C4-2B (cell line): ENCODE measurements at regions not wholly inside any gene's neighbourhood (a gene's known extent, or its start where the extent isn't known, plus 50 kb on each side); places are given as distances from the start of the nearest gene placed in this dataset.
A peak's percentile ranks its signal among the peaks of the same experiment; 100 is the strongest.

ENCODE experiments used
- H3K27ac ChIP-seq: fragments of 450-650 bp; 2 replicates; pipeline ENCODE4 v1.5.1; 2017
- CTCF ChIP-seq: fragments of 450-650 bp; conservative IDR thresholded peaks from 2 replicates; pipeline ENCODE4 v1.5.1; 2017; ENCODE audit warnings: mild to moderate bottlenecking
- ZFX ChIP-seq: fragments of 450-650 bp; IDR thresholded peaks from 2 replicates; pipeline ENCODE4 v1.6.1; 2017

DNA sequence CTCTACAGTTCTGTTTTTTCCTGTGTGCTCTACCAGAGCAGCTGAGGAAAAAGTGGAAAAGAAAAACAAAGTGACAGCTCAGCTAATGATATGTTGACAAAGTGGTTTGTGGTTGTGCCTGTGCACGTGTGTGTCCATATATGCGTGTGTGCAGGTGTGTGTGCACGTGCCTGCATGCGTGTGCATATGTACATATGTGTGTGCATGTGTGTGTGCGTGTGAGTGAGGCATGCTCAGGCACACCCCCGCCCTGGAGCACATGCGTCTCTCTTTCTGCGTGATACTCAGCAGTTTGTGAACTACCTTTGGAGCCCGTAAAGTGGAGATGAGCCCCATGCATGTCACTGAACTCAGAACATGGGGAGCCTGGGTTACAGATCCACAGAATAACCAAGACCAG, 84.5 kb upstream of the GPR26 start:
- H3K27ac ChIP-seq = no peak overlapping the region
- no peak for TF ChIP-seq CTCF

- no peak overlapping the region for H3K27ac ChIP-seq
- TF ChIP-seq ZFX (no peak), CTCF (peak; percentile 94)
These were observed 83.8 kb upstream of the GPR26 start for GRCh38 chr10:123582084-123582989.

GRCh38 chr10:123583639-123584418, 82.3 kb upstream of the GPR26 start:
- TF ChIP-seq ZFX (no peak), CTCF (peak; percentile 96)
- no peak overlapping the region for H3K27ac ChIP-seq

GRCh38 chr10:123584419-123584775, 81.8 kb upstream of the GPR26 start:
- TF ChIP-seq ZFX = no peak
- no peak for TF ChIP-seq CTCF
- no peak overlapping the region for H3K27ac ChIP-seq

DNA sequence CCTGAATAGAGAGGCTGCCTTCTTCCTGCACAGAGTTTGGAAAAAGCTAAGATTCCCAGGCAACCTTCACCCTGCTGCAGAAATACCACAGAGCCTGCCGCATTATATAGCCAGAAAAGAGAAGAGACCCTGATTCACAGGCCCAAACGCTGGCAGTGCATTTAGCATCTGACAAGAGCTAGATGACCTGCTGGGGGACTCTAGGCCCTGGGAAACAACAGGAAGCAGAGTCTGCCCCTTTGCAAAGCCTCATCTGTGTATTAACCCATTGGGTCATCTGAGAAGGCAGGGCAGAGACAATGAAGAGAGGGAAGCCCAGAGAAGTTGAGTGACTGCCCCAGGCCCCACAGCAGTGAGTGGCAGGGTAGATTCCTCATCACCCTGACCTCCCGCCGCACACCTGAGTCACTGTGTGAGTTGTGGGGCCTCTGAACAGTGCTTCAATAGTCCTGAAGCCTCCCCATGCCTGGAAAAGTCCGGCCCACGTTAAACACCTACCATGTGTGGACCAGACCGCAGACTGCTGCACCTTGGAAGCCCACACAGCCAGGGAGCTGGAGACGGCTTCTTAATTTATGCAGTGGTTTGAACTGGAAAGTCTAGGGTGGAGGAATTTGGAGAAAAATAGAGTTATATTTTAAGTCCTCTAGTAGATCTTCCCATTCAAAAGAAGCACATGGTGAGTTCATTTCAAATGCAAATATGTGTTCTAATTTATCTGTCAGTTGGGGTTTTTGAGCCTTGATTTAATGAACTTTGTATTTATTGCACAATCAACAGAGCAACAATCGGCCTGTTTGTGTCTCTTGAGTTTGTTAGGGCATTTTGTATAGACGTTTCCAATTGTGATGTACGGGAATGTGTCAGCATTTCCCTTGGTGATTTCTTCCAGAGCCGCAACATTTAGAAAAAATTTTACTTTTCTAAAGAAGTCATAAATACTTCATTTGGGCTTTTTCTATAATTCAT, 80.4 kb upstream of the GPR26 start:
- no peak for TF ChIP-seq CTCF
- no peak for TF ChIP-seq ZFX

GRCh38 chr10:123587110-123587509, 79.0 kb upstream of the GPR26 start:
- TF ChIP-seq CTCF (no peak), ZFX (no peak)
- H3K27ac ChIP-seq = no peak overlapping the region

More for the DNA sequence above, 80.4 kb upstream of the GPR26 start:
- no peak overlapping the region for H3K27ac ChIP-seq
